Esophagus muscularis mucosa (tissue), 4 donors: ENCODE measurements at regions not wholly inside any gene's neighbourhood (a gene's known extent, or its start where the extent isn't known, plus 50 kb on each side); places are given as distances from the start of the nearest gene placed in this dataset.
"Not testable (repeated sequence)": the region's sequence is repeated elsewhere in the genome, so short reads cannot be mapped to it uniquely, and the experiment has no call there.

Source experiments
- DNase-seq: peaks from one replicate; pipeline ENCODE4 v3.0.0-alpha.2; 2017; ENCODE audit errors: extremely low spot score
- H3K27ac ChIP-seq, 4 donors: fragments of 200-600 bp; sonication (generic); replicated peaks in 1 of 4; 1 replicate in 3 of 4; 2 replicates in 1 of 4; pipeline ENCODE4 v1.5.1; 2016 to 2019; ENCODE audit warnings: mild to moderate bottlenecking in 1 of 4
- H3K27me3 ChIP-seq, 4 donors: fragments of 200-600 bp; sonication (generic); one replicate each; pipeline versions ENCODE4 v1.5.1 to v1.6.0; 2016 to 2019
- H3K36me3 ChIP-seq, 4 donors: fragments of 200-600 bp; sonication (generic); one replicate each; pipeline ENCODE4 v1.5.1; 2016 to 2019
- H3K4me1 ChIP-seq, 4 donors: fragments of 200-600 bp; sonication (generic); one replicate each; pipeline ENCODE4 v1.5.1; 2016 to 2019
- H3K4me3 ChIP-seq, 4 donors: fragments of 200-600 bp; sonication (generic); 1 replicate in 2 of 4; 2 replicates in 2 of 4; pipeline ENCODE4 v1.5.1; 2016 to 2019; ENCODE audit warnings: mild to moderate bottlenecking in 4 of 4, moderate library complexity in 1 of 4
- H3K9me3 ChIP-seq, 4 donors: fragments of 200-600 bp; sonication (generic); 1 replicate in 3 of 4; 2 replicates in 1 of 4; pipeline ENCODE4 v1.5.1; 2016 to 2019
- EP300 ChIP-seq: sonication (generic); formaldehyde crosslinking; IDR thresholded peaks from one replicate; pipeline ENCODE4 v1.6.1; 2017; ENCODE audit warnings: antibody characterized with exemption
- POLR2A ChIP-seq: fragments of 450-650 bp; IDR thresholded peaks from one replicate; pipeline ENCODE4 v1.6.1; 2017; ENCODE audit warnings: antibody characterized with exemption, moderate library complexity, mild to moderate bottlenecking, low read depth
- POLR2AphosphoS5 ChIP-seq, 2 donors: sonication (generic); formaldehyde crosslinking; IDR thresholded peaks; one replicate each; pipeline ENCODE4 v1.6.1; 2017; ENCODE audit warnings: antibody characterized with exemption in 2 of 2
- whole genome bisulfite sequencing: methylation state at CpG from one replicate; pipeline ENCODE4 v1.1.5; 2018; 5-methylcytosine and 5-hydroxymethylcytosine counted together
- intact Hi-C: fragments of 100-400 bp; cut with DNase I; formaldehyde crosslinking; loops from one replicate; pipeline ENCODE4 v1.15.1; 2023
- TF ChIP-seq, protein P1 (sequence below), 3 experiments: fragments of 200-600 bp in 2 of 3; fragments of 450-650 bp in 1 of 3; sonication (generic) in 2 of 3; IDR thresholded peaks; one replicate each; pipeline ENCODE4 v1.5.1; 2017 to 2019; ENCODE audit warnings: antibody characterized with exemption in 3 of 3, mild to moderate bottlenecking in 2 of 3, moderate library complexity in 1 of 3

DNA sequence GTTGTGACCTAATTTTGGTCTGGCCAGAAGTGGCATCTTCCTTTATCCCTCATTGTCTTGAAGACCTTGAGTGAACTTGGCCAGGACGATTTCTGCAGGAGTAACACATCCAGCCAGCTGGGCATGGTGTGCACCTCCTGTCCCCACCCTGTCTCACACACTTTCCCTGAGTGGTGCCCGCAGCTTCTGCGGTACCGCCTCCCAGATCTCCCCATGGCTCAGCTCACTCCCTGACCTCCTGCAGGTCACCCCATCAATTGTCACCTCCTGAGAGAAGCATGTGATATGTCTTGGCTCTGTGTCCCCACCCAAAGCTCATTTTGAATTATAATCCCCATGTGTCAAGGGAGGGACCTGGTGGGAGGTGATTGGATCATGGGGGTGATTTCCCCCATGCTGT is 50.2 kb upstream of the TP53I11 start:
- intact Hi-C loops = no loop called here
- no peak overlapping the region for H3K4me3 ChIP-seq
- no peaks in the 10 kb centered on the region for H3K27me3 ChIP-seq
- H3K4me1 ChIP-seq = no peaks in the 10 kb centered on the region
- H3K27ac ChIP-seq = no peak overlapping the region
- DNase-seq = peak; percentile 21
- H3K9me3 ChIP-seq = no peaks in the 10 kb centered on the region
- WGBS = 83% methylated on average over 4 of the region's 4 CpGs
- no peaks in the 10 kb centered on the region for H3K36me3 ChIP-seq
- TF ChIP-seq POLR2A = no peak
- TF ChIP-seq POLR2AphosphoS5 (IDR thresholded peaks at IDR 0.05) = no peak
- TF ChIP-seq, protein P1, sequence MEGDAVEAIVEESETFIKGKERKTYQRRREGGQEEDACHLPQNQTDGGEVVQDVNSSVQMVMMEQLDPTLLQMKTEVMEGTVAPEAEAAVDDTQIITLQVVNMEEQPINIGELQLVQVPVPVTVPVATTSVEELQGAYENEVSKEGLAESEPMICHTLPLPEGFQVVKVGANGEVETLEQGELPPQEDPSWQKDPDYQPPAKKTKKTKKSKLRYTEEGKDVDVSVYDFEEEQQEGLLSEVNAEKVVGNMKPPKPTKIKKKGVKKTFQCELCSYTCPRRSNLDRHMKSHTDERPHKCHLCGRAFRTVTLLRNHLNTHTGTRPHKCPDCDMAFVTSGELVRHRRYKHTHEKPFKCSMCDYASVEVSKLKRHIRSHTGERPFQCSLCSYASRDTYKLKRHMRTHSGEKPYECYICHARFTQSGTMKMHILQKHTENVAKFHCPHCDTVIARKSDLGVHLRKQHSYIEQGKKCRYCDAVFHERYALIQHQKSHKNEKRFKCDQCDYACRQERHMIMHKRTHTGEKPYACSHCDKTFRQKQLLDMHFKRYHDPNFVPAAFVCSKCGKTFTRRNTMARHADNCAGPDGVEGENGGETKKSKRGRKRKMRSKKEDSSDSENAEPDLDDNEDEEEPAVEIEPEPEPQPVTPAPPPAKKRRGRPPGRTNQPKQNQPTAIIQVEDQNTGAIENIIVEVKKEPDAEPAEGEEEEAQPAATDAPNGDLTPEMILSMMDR (IDR thresholded peaks at IDR 0.05) = no peak
- no peak for TF ChIP-seq EP300

DNA sequence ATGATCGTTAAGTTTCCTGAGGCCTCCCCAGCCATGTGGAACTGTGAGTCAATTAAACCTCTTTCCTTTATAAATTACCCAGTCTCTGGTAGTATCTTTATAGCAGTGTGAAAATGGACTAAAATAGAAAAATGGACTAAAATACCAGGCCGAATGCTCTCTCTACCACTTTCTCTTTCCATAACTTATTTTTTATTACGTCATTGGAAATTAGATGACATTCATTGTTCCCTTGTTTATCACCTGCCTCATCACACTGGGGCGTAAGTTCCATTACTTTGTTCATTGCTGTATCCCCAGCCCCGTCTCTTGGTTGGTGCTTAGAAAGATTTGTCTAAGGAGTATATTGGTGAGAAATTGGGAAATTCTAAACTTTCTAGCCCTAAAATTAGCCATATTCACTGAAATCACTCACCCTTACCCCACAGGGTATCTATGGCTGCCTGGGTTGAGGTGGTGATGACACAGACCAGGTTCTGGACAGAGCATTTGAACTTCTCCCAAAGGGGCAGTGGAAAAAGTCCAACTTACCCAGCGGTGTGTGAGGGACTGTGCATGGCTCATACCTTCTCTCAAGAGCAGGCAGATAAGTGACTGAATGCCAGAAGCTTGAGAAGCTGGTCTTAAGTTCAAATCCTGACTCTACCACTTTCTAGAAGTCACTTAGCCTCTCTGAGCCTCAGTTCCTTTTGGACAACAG is 50.9 kb upstream of the TP53I11 start:
- Histone ChIP-seq H3K27me3 (no peaks in the 10 kb centered on the region), H3K9me3 (no peaks in the 10 kb centered on the region), H3K4me1 (no peaks in the 10 kb centered on the region), H3K4me3 (no peak overlapping the region), H3K36me3 (no peaks in the 10 kb centered on the region), H3K27ac (no peak overlapping the region)
- intact Hi-C loops = no loop called here
- TF ChIP-seq EP300 (no peak), POLR2A (no peak), POLR2AphosphoS5 (IDR thresholded peaks at IDR 0.05) (no peak)
- TF ChIP-seq, protein P1 (IDR thresholded peaks at IDR 0.05) = no peak
- 90% methylated on average over 6 of the region's 6 CpGs for WGBS
- peak; percentile 45 for DNase-seq

DNA sequence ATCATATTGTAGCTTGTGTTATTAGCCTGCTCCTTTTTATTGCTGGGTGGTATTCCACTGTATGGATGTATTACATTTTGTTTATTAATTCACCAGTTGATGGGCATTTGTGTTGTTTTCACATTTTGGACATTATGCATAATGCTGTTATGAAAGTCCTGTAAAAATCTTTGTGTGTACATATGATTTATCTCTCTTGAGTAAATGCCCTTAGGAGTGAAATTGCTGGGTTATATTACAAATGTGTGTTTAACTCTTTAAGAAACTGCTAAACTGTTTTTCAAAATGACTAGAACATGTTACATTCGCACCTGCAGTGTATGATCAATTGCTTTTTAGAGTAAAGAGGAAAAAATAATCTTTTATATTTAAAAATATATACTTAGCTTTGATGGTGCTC is 54.4 kb upstream of the TP53I11 start:
- TF ChIP-seq POLR2AphosphoS5 (IDR thresholded peaks at IDR 0.05) (no peak), POLR2A (no peak), EP300 (no peak)
- TF ChIP-seq, protein P1 (IDR thresholded peaks at IDR 0.05) = no peak
- H3K36me3 ChIP-seq = no peaks in the 10 kb centered on the region
- no peaks in the 10 kb centered on the region for H3K27me3 ChIP-seq
- intact Hi-C loops = no loop called here
- H3K4me3 ChIP-seq = no peak overlapping the region
- no peak for DNase-seq
- no peak overlapping the region for H3K27ac ChIP-seq
- H3K9me3 ChIP-seq = no peaks in the 10 kb centered on the region
- WGBS = 78% methylated on average over 1 of the region's 1 CpG
- H3K4me1 ChIP-seq = no peaks in the 10 kb centered on the region

DNA sequence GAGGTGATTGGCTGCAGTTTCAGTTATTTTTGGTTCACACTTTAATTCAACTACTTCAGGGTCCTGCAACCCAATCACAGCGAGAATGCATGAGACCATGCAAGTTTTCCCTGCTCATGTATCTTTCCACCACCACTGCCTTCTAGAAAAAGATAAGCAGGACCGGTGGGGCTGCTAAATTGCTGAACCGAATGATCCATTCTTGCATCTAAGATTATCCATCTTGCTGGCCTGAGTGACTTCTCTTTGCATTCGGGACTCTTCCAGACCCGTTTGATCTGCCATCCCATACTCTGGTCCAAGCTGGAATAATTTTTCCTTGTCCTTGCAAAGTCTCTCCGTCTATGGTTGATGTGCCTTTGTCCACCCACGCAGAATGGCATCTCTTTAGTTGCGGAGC is 56.3 kb upstream of the TP53I11 start:
- intact Hi-C loops = no loop called here
- DNase-seq = peak; percentile 70
- H3K4me3 ChIP-seq = no peak overlapping the region
- H3K9me3 ChIP-seq = no peaks in the 10 kb centered on the region
- TF ChIP-seq, protein P1 (IDR thresholded peaks at IDR 0.05) = no peak
- TF ChIP-seq EP300 = no peak
- TF ChIP-seq POLR2AphosphoS5 (IDR thresholded peaks at IDR 0.05) = no peak
- TF ChIP-seq POLR2A = no peak
- H3K36me3 ChIP-seq = no peaks in the 10 kb centered on the region
- H3K27ac ChIP-seq = no peak overlapping the region
- H3K27me3 ChIP-seq = no peaks in the 10 kb centered on the region
- no peaks in the 10 kb centered on the region for H3K4me1 ChIP-seq
- WGBS = 78% methylated on average over 8 of the region's 8 CpGs

DNA sequence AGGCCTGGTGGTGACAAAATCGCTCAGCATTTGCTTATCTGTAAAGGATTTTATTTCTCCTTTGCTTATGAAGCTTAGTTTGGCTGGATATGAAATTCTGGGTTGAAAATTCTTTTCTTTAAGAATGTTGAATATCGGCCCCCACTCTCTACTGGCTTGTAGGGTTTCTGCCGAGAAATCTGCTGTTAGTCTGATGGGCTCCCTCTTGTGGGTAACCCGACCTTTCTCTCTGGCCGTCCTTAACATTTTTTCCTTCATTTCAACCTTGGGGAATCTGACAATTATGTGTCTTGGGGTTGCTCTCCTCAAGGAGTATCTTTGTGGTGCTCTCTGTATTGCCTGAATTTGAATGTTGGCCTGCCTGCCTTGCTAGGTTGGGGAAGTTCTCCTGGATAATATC is 65.3 kb upstream of the TP53I11 start:
- peaks cover 0 to 13% (median 7%) of the 10 kb centered on the region in 4 donors for H3K9me3 ChIP-seq
- intact Hi-C loops, H3K27ac ChIP-seq, H3K36me3 ChIP-seq, H3K27me3 ChIP-seq, H3K4me3 ChIP-seq, DNase-seq: not testable (repeated sequence)
- peaks cover 2 to 11% (median 7%) of the 10 kb centered on the region in 4 donors for H3K4me1 ChIP-seq
- 88% methylated on average over 5 of the region's 5 CpGs for WGBS

DNA sequence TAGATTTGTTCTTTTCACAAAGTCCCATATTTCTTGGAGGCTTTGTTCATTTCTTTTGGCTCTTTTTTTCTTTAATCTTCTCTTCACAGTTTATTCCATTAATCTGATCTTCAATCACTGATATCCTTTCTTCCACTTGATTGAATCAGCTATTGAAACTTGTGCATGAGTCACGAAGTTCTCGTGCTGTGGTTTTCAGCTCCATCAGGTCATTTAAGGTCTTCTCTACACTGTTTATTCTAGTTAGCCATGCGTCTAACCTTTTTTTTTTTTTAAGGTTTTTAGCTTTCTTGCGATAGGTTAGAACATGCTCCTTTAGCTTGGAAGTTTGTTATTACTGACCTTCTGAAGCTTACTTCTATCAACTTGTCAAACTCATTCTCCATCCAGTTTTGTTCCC is 65.8 kb upstream of the TP53I11 start:
- WGBS = 83% methylated on average over 4 of the region's 4 CpGs
- peaks cover 0 to 13% (median 7%) of the 10 kb centered on the region in 4 donors for H3K9me3 ChIP-seq
- H3K4me1 ChIP-seq = peaks cover 6 to 15% (median 12%) of the 10 kb centered on the region in 4 donors
- H3K27me3 ChIP-seq, H3K4me3 ChIP-seq, H3K27ac ChIP-seq, intact Hi-C loops, H3K36me3 ChIP-seq, DNase-seq: not testable (repeated sequence)
